Neutrophil (primary cell): ENCODE measurements at regions not wholly inside any gene's neighbourhood (a gene's known extent, or its start where the extent isn't known, plus 50 kb on each side); places are given as distances from the start of the nearest gene placed in this dataset.

Source experiments
- H3K27ac ChIP-seq: fragments of 200-600 bp; sonication (generic); 2 replicates; pipeline ENCODE4 v1.5.1; 2016; ENCODE audit warnings: mild to moderate bottlenecking, moderate library complexity
- H3K27me3 ChIP-seq: fragments of 200-600 bp; sonication (generic); 2 replicates; pipeline ENCODE4 v1.6.0; 2016; ENCODE audit warnings: mild to moderate bottlenecking
- H3K36me3 ChIP-seq: fragments of 200-600 bp; sonication (generic); 2 replicates; pipeline ENCODE4 v1.5.1; 2017
- H3K4me1 ChIP-seq, 2 experiments: fragments of 200-600 bp in 1 of 2; sonication (generic) in 1 of 2; 1 replicate in 1 of 2; 2 replicates in 1 of 2; pipeline versions ENCODE4 v1.5.1 to v1.6.1; 2013 to 2016; ENCODE audit warnings: low read depth in 1 of 2, low read length in 1 of 2, mild to moderate bottlenecking in 1 of 2, moderate library complexity in 1 of 2; ENCODE audit not compliant: control insufficient read depth in 1 of 2, insufficient read depth in 1 of 2
- H3K4me3 ChIP-seq, 2 experiments: fragments of 200-600 bp in 1 of 2; sonication (generic) in 1 of 2; 1 replicate in 1 of 2; 2 replicates in 1 of 2; pipeline ENCODE4 v1.5.1; 2013 to 2016; ENCODE audit warnings: low read depth in 1 of 2, low read length in 1 of 2, mild to moderate bottlenecking in 1 of 2, moderate library complexity in 1 of 2
- H3K9me3 ChIP-seq: fragments of 200-600 bp; sonication (generic); 2 replicates; pipeline ENCODE4 v1.5.1; 2016
- TF ChIP-seq, protein P1 (sequence below): fragments of 200-600 bp; sonication (generic); IDR thresholded peaks from 2 replicates; pipeline ENCODE4 v1.5.1; 2016; ENCODE audit warnings: antibody characterized with exemption

DNA sequence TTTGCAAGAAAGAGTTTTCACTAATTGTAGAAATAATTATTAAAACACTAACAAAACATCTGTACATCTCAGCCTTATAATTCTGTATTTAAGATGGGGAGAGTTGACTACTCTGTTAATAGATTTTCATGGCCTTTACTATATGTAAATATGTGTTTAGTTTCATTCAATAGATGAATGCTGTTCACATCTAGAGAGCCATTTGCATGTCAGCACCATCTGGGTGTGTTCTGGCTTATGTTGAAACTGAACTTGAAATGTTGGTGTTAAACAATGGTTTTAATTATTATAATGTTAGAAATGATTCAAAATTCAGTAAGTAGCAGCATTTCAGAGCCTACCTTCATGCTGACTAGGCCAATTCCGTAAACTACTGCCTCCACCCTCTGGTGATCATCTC lies 102.5 kb upstream of the ADAD1 start:
- TF ChIP-seq, protein P1, sequence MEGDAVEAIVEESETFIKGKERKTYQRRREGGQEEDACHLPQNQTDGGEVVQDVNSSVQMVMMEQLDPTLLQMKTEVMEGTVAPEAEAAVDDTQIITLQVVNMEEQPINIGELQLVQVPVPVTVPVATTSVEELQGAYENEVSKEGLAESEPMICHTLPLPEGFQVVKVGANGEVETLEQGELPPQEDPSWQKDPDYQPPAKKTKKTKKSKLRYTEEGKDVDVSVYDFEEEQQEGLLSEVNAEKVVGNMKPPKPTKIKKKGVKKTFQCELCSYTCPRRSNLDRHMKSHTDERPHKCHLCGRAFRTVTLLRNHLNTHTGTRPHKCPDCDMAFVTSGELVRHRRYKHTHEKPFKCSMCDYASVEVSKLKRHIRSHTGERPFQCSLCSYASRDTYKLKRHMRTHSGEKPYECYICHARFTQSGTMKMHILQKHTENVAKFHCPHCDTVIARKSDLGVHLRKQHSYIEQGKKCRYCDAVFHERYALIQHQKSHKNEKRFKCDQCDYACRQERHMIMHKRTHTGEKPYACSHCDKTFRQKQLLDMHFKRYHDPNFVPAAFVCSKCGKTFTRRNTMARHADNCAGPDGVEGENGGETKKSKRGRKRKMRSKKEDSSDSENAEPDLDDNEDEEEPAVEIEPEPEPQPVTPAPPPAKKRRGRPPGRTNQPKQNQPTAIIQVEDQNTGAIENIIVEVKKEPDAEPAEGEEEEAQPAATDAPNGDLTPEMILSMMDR, result no peak
- Histone ChIP-seq H3K4me1 (no peaks in the 10 kb centered on the region), H3K4me3 (no peak overlapping the region), H3K9me3 (no peaks in the 10 kb centered on the region), H3K27me3 (no peaks in the 10 kb centered on the region), H3K27ac (no peak overlapping the region), H3K36me3 (peaks cover 92% of the 10 kb centered on the region)

DNA sequence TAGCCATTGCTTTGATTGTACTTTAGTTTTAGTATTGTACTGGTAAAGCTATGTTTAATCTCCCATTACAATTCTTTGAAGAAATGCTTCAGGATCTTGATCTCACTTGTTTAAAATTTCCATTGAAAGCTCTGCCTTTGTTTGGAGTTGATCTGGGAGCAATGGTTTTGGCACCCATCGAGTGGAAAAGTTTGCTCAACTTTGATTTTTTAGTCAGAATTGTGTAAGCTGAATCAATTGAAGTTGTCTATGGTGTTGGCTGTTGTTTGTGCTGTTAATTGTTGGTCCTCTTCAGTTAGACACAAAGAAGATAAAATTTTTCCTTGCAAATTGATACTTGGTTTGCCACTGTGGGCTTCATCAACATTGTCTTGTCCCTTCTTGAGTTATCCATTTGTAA lies 99.8 kb upstream of the ADAD1 start:
- H3K4me1 ChIP-seq, result no peaks in the 10 kb centered on the region
- H3K27me3 ChIP-seq, result no peaks in the 10 kb centered on the region
- H3K4me3 ChIP-seq, result no peak overlapping the region
- TF ChIP-seq, protein P1, result no peak
- H3K27ac ChIP-seq, result no peak overlapping the region
- H3K9me3 ChIP-seq, result no peaks in the 10 kb centered on the region
- H3K36me3 ChIP-seq, result peaks cover 92% of the 10 kb centered on the region

DNA sequence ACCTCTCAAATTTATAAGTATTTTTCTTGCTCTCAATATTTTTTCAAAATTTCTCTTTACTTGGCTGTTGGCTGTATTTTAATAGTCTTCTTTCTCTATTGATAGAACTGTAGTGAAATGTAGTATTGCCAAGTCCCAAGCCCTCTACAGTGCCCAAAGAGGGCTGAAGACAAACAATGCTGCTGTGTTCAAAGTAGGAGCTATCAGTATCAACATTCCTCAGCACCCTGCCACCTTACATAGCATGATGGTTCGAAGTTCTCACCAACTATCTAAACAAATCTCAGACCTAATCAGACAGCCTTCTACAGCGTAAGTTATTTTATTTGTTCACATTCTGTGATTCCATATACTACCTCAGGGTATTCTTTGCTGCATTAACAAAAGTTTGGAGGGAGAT lies 99.1 kb upstream of the ADAD1 start:
- Histone ChIP-seq H3K4me3 (no peak overlapping the region), H3K9me3 (no peaks in the 10 kb centered on the region), H3K27me3 (no peaks in the 10 kb centered on the region), H3K27ac (no peak overlapping the region), H3K4me1 (no peaks in the 10 kb centered on the region), H3K36me3 (peaks cover 92% of the 10 kb centered on the region)
- TF ChIP-seq, protein P1, result no peak

DNA sequence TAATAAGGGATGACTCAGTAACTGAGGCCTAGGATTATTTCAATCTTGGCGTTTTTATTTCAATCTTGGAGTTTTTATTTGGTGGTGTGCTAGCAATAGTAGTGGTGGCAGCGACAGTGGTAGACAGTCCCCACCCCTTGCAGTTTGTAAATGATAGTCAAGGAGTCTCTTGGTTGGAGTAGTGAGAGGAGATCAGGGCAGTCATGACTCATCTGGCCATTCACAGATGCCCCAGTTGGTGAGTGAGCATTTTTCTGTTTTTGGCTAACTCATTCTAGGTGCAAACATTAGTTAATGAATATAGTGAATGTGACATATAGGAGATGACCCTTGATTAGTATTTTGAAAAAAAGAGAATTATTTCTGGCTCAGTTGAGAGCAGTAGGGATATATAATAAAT lies 93.5 kb upstream of the ADAD1 start:
- peaks cover 95% of the 10 kb centered on the region for H3K36me3 ChIP-seq
- H3K4me1 ChIP-seq, result no peaks in the 10 kb centered on the region

DNA sequence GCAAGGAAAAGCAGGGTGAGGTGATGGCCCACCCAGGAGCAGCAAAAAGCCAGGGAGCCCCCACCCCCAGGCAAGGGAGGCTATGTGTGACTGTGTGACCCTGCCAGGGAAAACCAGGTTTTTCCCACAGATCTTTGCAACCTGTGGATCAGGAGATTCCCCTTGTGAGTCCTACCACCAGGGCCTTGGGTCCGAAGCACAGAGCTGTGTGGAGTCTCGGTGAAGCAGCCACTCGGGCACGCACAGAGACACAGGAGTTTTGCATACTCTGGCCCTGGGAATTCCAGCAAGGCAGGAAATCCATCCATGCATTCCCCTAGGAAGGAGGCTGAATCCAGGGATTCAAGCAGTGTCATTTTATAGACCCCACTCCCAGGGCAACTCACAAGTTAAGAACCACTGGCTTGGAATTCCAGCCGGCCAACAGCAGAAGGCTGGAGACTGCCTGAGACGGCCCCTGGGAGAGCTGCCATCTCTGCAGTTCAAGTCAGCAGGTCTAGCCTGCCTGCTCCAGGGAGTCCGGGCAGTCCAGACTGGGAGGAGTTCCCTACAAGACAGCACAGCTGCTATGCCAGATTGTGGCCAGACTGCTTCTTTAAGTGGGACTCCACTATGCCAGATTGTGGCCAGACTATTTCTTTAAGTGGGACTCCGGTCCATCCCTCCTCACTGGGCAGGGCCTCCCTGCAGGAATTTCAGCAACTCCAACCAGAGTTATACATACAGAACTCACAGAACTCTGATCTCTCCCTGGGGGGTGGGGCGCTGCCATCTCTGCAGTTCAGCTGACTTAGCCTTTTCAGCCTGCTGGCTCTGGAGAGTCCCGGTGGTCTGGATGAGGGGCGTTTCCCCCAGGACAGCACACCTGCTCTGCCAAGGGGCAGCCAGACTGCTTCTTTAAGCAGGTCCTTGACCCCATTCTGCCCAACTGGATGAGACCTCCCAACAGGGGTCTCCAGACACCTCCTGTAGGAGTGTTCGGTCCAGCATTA lies 85.1 kb upstream of the ADAD1 start:
- Histone ChIP-seq H3K4me3 (no peak overlapping the region), H3K27me3 (no peaks in the 10 kb centered on the region), H3K4me1 (no peaks in the 10 kb centered on the region), H3K27ac (no peak overlapping the region), H3K36me3 (peaks cover 59% of the 10 kb centered on the region), H3K9me3 (no peaks in the 10 kb centered on the region)
- TF ChIP-seq, protein P1, result no peak

More for the DNA sequence above, 93.5 kb upstream of the ADAD1 start:
- Histone ChIP-seq H3K4me3 (no peak overlapping the region), H3K27ac (no peak overlapping the region), H3K27me3 (no peaks in the 10 kb centered on the region), H3K9me3 (no peaks in the 10 kb centered on the region)
- TF ChIP-seq, protein P1, result no peak
